ENCODE measurements at regions not wholly inside any gene's neighbourhood (a gene's known extent, or its start where the extent isn't known, plus 50 kb on each side); places are given as distances from the start of the nearest gene placed in this dataset.

DNA sequence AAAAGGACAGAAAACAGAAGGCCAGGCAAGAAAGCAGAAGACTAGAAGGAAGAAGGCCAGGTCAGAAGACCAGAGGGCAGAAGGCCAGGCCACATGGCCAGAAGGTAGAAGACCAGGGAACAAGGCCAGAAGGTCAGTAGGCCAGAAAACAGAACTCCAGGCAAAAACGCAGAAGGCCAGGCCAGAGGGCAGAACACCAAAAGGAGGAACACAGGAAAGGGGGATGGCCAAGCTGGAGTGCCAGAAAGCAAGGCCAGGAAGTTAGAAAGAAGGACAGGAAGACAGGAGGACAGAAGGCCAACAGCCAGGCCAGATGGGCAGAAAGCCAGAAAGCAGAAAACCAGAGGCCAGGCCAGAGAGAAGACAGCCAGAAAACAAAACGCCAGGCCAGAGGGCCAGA is 185.4 kb downstream of the TUBA3C start:
- TF ChIP-seq, protein P1, sequence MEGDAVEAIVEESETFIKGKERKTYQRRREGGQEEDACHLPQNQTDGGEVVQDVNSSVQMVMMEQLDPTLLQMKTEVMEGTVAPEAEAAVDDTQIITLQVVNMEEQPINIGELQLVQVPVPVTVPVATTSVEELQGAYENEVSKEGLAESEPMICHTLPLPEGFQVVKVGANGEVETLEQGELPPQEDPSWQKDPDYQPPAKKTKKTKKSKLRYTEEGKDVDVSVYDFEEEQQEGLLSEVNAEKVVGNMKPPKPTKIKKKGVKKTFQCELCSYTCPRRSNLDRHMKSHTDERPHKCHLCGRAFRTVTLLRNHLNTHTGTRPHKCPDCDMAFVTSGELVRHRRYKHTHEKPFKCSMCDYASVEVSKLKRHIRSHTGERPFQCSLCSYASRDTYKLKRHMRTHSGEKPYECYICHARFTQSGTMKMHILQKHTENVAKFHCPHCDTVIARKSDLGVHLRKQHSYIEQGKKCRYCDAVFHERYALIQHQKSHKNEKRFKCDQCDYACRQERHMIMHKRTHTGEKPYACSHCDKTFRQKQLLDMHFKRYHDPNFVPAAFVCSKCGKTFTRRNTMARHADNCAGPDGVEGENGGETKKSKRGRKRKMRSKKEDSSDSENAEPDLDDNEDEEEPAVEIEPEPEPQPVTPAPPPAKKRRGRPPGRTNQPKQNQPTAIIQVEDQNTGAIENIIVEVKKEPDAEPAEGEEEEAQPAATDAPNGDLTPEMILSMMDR (IDR thresholded peaks at IDR 0.05 in 8 of 11, conservative IDR thresholded peaks at IDR 0.05 in 3 of 11): no peak
- no peak for TF ChIP-seq POLR2AphosphoS5 (IDR thresholded peaks at IDR 0.05)
